IMR-90 (cell line): ENCODE measurements at regions not wholly inside any gene's neighbourhood (a gene's known extent, or its start where the extent isn't known, plus 50 kb on each side); places are given as distances from the start of the nearest gene placed in this dataset.
"Not testable (repeated sequence)": the region's sequence is repeated elsewhere in the genome, so short reads cannot be mapped to it uniquely, and the experiment has no call there.

Experiments
- ATAC-seq: fragments of 200-7000 bp; cut with Tn5 transposase; 2 replicates; pipeline ENCODE4 v1.9.1; 2020; ENCODE audit warnings: low read depth, mild to moderate bottlenecking, moderate library complexity
- BruUV-seq: library from RNA; stranded (reverse); fragments of 400-500 nt; replicated peaks from 2 replicates; lab custom pipeline; 2021; lab: Mats Ljungman, UMichigan
- CTCF ChIA-PET: fragments of 300-600 bp; formaldehyde crosslinking; extraction: SDS; loops from one replicate; lab custom pipeline; 2021; ENCODE audit warnings: antibody characterized with exemption; lab: Yijun Ruan, JAX
- POLR2A ChIA-PET: fragments of 300-600 bp; sonication (Branson Sonifier 250); formaldehyde crosslinking; loops from one replicate; lab custom pipeline; 2022; ENCODE audit warnings: antibody characterized with exemption; ENCODE audit not compliant: unreplicated experiment; lab: Charles Lee
- DNase-seq: peaks from one replicate; pipeline ENCODE4 v3.0.0; 2013
- H2AFZ ChIP-seq: replicated peaks from 2 replicates; pipeline ENCODE3; 2013; ENCODE audit warnings: low read length, mild to moderate bottlenecking; ENCODE audit not compliant: poor library complexity
- H2AK5ac ChIP-seq: 2 replicates; pipeline ENCODE4 v1.6.1; 2013; ENCODE audit warnings: low read depth, low read length, inconsistent platforms
- H2AK9ac ChIP-seq: replicated peaks from 2 replicates; pipeline ENCODE3; 2013; ENCODE audit warnings: mild to moderate bottlenecking, low read depth, low read length, moderate library complexity; ENCODE audit not compliant: poor library complexity
- H2BK120ac ChIP-seq: 2 replicates; pipeline ENCODE4 v1.6.1; 2013; ENCODE audit warnings: low read depth, low read length, inconsistent platforms
- H2BK15ac ChIP-seq: 3 replicates; pipeline ENCODE4 v1.6.1; 2013; ENCODE audit warnings: low read depth, low read length, inconsistent platforms
- H2BK20ac ChIP-seq: 2 replicates; pipeline ENCODE4 v1.6.1; 2013; ENCODE audit warnings: low read depth, mild to moderate bottlenecking, inconsistent platforms, low read length, moderate library complexity
- H2BK5ac ChIP-seq: 2 replicates; pipeline ENCODE4 v1.6.1; 2013; ENCODE audit warnings: mild to moderate bottlenecking, low read depth, low read length, inconsistent platforms; ENCODE audit not compliant: poor library complexity, severe bottlenecking
- H3K14ac ChIP-seq: replicated peaks from 2 replicates; pipeline ENCODE4 v1.6.1; 2013; ENCODE audit warnings: low read depth, low read length, inconsistent platforms
- H3K18ac ChIP-seq: 2 replicates; pipeline ENCODE4 v1.6.1; 2013; ENCODE audit warnings: low read depth, low read length, control low read depth
- H3K23ac ChIP-seq: 2 replicates; pipeline ENCODE4 v1.6.1; 2013; ENCODE audit warnings: low read depth, low read length, inconsistent platforms
- H3K27ac ChIP-seq: 2 replicates; pipeline ENCODE4 v1.5.1; 2013; ENCODE audit warnings: mild to moderate bottlenecking, control low read depth, low read length; ENCODE audit not compliant: insufficient read depth
- H3K27me3 ChIP-seq: 2 replicates; pipeline ENCODE4 v1.6.1; 2013; ENCODE audit warnings: low read length; ENCODE audit not compliant: control insufficient read depth, insufficient read depth
- H3K36me3 ChIP-seq: 2 replicates; pipeline ENCODE4 v1.6.1; 2013; ENCODE audit warnings: low read length, mixed read lengths; ENCODE audit not compliant: control insufficient read depth, insufficient read depth
- H3K4ac ChIP-seq: 2 replicates; pipeline ENCODE4 v1.6.1; 2013; ENCODE audit warnings: low read depth, low read length, inconsistent platforms
- H3K4me1 ChIP-seq: 2 replicates; pipeline ENCODE4 v1.6.1; 2013; ENCODE audit warnings: low read length, mixed read lengths; ENCODE audit not compliant: control insufficient read depth, insufficient read depth
- H3K4me2 ChIP-seq: 2 replicates; pipeline ENCODE4 v1.6.1; 2013; ENCODE audit warnings: low read depth, mild to moderate bottlenecking, control low read depth, low read length, moderate library complexity
- H3K4me3 ChIP-seq: 2 replicates; pipeline ENCODE4 v1.5.1; 2013; ENCODE audit warnings: low read depth, mild to moderate bottlenecking, control low read depth, low read length, moderate library complexity; ENCODE audit not compliant: insufficient read depth
- H3K56ac ChIP-seq: 2 replicates; pipeline ENCODE4 v1.6.1; 2013; ENCODE audit warnings: low read length, inconsistent platforms; ENCODE audit not compliant: insufficient read depth; ENCODE audit errors: extremely low read depth
- H3K79me1 ChIP-seq, 2 experiments: 2 replicates each; pipeline ENCODE4 v1.6.1; 2013; ENCODE audit warnings: low read length in 2 of 2, inconsistent platforms in 1 of 2, low read depth in 1 of 2
- H3K9ac ChIP-seq: 2 replicates; pipeline ENCODE4 v1.6.1; 2013; ENCODE audit warnings: low read depth, low read length, control low read depth
- H3K9me1 ChIP-seq: 2 replicates; pipeline ENCODE4 v1.6.1; 2013; ENCODE audit warnings: low read length, inconsistent platforms; ENCODE audit not compliant: insufficient read depth
- H3K9me3 ChIP-seq: 2 replicates; pipeline ENCODE4 v1.6.1; 2013; ENCODE audit warnings: low read length; ENCODE audit not compliant: control insufficient read depth, insufficient read depth
- H4K20me1 ChIP-seq: 2 replicates; pipeline ENCODE4 v1.6.1; 2013; ENCODE audit warnings: low read length, inconsistent platforms; ENCODE audit not compliant: insufficient read depth
- H4K5ac ChIP-seq: 2 replicates; pipeline ENCODE4 v1.6.1; 2013; ENCODE audit warnings: mild to moderate bottlenecking, low read depth, low read length, control low read depth
- H4K8ac ChIP-seq, 2 experiments: 2 replicates each; pipeline ENCODE4 v1.6.1; 2013; ENCODE audit warnings: low read depth in 2 of 2, low read length in 2 of 2, control low read depth in 1 of 2, inconsistent platforms in 1 of 2
- H4K91ac ChIP-seq: 2 replicates; pipeline ENCODE4 v1.6.1; 2013; ENCODE audit warnings: low read depth, low read length, inconsistent platforms; ENCODE audit not compliant: insufficient read depth
- WGBS, 2 experiments: methylation state at CpG; one replicate each; pipeline versions ENCODE4 v1.1.5 to v1.1.7; 2013; ENCODE audit warnings: missing lambda C conversion rate in 2 of 2; ENCODE audit not compliant: insufficient read length in 1 of 2; ENCODE audit errors: extremely low coverage in 2 of 2; 5-methylcytosine and 5-hydroxymethylcytosine counted together
- dilution Hi-C: fragments of 300-500 bp; cut with HindIII; formaldehyde crosslinking; loops from one replicate; pipeline ENCODE4 v1.14.3; 2018; ENCODE audit warnings: low sequenced_read_pairs; ENCODE audit not compliant: unreplicated experiment
- in situ Hi-C: fragments of 300-500 bp; cut with MboI; formaldehyde crosslinking; loops from 3 replicates; pipeline ENCODE4 v1.14.3; 2019; ENCODE audit warnings: low sequenced_read_pairs, inconsistent platforms, mixed read lengths
- intact Hi-C: fragments of 100-400 bp; cut with micrococcal nuclease; formaldehyde crosslinking; loops from 2 replicates; pipeline ENCODE4 v1.10.0; 2022

DNA sequence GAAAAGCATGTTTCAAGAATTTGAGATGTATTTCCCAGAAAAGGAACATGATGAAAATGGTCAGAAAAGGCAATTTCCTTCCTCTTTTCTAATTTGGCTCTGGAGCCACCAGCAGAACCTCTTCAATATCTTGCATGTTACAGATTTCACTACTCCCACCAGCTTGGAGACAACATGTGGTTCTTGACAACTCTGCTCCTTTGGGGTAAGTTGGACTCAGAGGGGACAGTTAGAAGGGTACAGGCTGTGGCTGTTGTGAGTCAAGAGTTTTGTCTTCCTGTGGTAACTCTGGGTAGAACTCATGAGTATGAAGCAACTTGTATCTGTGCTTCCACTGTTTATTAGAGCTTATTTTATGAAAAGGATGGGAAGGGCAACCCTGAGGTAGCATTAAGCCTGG, 96.9 kb downstream of the FAM72B start:
- H3K14ac ChIP-seq, POLR2A ChIA-PET, H3K27ac ChIP-seq: not testable (repeated sequence)

DNA sequence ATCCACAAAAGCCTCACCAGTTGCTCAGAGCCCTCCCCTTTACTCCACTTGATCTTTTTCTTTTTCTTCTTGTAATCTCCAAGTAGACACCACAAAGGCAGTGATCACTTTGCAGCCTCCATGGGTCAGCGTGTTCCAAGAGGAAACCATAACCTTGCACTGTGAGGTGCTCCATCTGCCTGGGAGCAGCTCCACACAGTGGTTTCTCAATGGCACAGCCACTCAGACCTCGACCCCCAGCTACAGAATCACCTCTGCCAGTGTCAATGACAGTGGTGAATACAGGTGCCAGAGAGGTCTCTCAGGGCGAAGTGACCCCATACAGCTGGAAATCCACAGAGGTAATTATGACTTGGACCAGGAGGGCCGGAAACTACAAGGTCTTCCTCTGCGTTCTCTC, 95.6 kb downstream of the FAM72B start:
- H4K20me1 ChIP-seq, DNase-seq, H2BK20ac ChIP-seq, intact Hi-C loops, H3K4me1 ChIP-seq, H3K14ac ChIP-seq, H3K56ac ChIP-seq, H3K27ac ChIP-seq, BruUV-seq, H2AK5ac ChIP-seq, H4K5ac ChIP-seq, H2AK9ac ChIP-seq, H2BK120ac ChIP-seq, H3K36me3 ChIP-seq, H3K18ac ChIP-seq, H4K8ac ChIP-seq, H3K23ac ChIP-seq, H3K4me2 ChIP-seq, H3K9me1 ChIP-seq, H3K9me3 ChIP-seq, H3K27me3 ChIP-seq, in situ Hi-C loops, dilution Hi-C loops, POLR2A ChIA-PET, ATAC-seq, CTCF ChIA-PET, H3K79me1 ChIP-seq, H3K4me3 ChIP-seq, H2AFZ ChIP-seq, H3K4ac ChIP-seq, H2BK15ac ChIP-seq, H2BK5ac ChIP-seq, H4K91ac ChIP-seq, H3K9ac ChIP-seq: not testable (repeated sequence)
- no CpG with 5 or more reads among the region's 5 CpGs for WGBS, 2 experiments

More for the DNA sequence above, 96.9 kb downstream of the FAM72B start:
- BruUV-seq, H3K23ac ChIP-seq, DNase-seq, H3K9me1 ChIP-seq, H4K8ac ChIP-seq, H3K9me3 ChIP-seq, CTCF ChIA-PET, H2AK5ac ChIP-seq, in situ Hi-C loops, H3K36me3 ChIP-seq, H3K4me1 ChIP-seq, H3K4me2 ChIP-seq, H3K56ac ChIP-seq, H2BK5ac ChIP-seq, H2BK15ac ChIP-seq, H3K18ac ChIP-seq, H3K79me1 ChIP-seq, H3K4me3 ChIP-seq, ATAC-seq, H4K5ac ChIP-seq, H2AFZ ChIP-seq, intact Hi-C loops, H4K20me1 ChIP-seq, H3K4ac ChIP-seq, H4K91ac ChIP-seq, H2BK120ac ChIP-seq, H2AK9ac ChIP-seq, H3K27me3 ChIP-seq, dilution Hi-C loops, H2BK20ac ChIP-seq, H3K9ac ChIP-seq: not testable (repeated sequence)
